Stomach (tissue), 4 donors: ENCODE measurements at regions not wholly inside any gene's neighbourhood (a gene's known extent, or its start where the extent isn't known, plus 50 kb on each side); places are given as distances from the start of the nearest gene placed in this dataset.

ENCODE experiments used
- CTCF ChIP-seq, 7 experiments: fragments of 450-650 bp in 4 of 7; fragments of 200-600 bp in 3 of 7; sonication (generic) in 3 of 7; IDR thresholded peaks; one replicate each; pipeline ENCODE4 v1.5.1; 2016 to 2019; ENCODE audit warnings: antibody characterized with exemption in 7 of 7, control low read depth in 2 of 7, mild to moderate bottlenecking in 1 of 7
- POLR2A ChIP-seq, 4 donors: fragments of 450-650 bp; IDR thresholded peaks; one replicate each; pipeline ENCODE4 v1.6.1; 2016; ENCODE audit warnings: antibody characterized with exemption in 4 of 4, control low read depth in 2 of 4, mild to moderate bottlenecking in 1 of 4, moderate library complexity in 1 of 4

GRCh38 chr11:22466351-22466750, 128.2 kb downstream of the SLC17A6 start:
- TF ChIP-seq CTCF (IDR thresholded peaks at IDR 0.05) (no peak), POLR2A (IDR thresholded peaks at IDR 0.05) (no peak)
